IPS-15b (cell line): ENCODE measurements at regions not wholly inside any gene's neighbourhood (a gene's known extent, or its start where the extent isn't known, plus 50 kb on each side); places are given as distances from the start of the nearest gene placed in this dataset.
"Not testable (repeated sequence)": the region's sequence is repeated elsewhere in the genome, so short reads cannot be mapped to it uniquely, and the experiment has no call there.

Experiments used
- H3K27me3 ChIP-seq: one replicate; pipeline ENCODE4 v1.6.1; 2013; ENCODE audit warnings: low read length; ENCODE audit not compliant: control insufficient read depth, insufficient read depth
- H3K36me3 ChIP-seq: one replicate; pipeline ENCODE4 v1.6.1; 2013; ENCODE audit warnings: low read length; ENCODE audit not compliant: control insufficient read depth, insufficient read depth
- H3K4me1 ChIP-seq: one replicate; pipeline ENCODE4 v1.6.1; 2013; ENCODE audit warnings: mild to moderate bottlenecking, low read length; ENCODE audit not compliant: control insufficient read depth, insufficient read depth
- H3K4me3 ChIP-seq: one replicate; pipeline ENCODE4 v1.5.1; 2013; ENCODE audit warnings: low read depth, low read length
- H3K9ac ChIP-seq: one replicate; pipeline ENCODE4 v1.6.1; 2013; ENCODE audit warnings: low read depth, mild to moderate bottlenecking, low read length
- H3K9me3 ChIP-seq: one replicate; pipeline ENCODE4 v1.6.1; 2013; ENCODE audit warnings: mild to moderate bottlenecking, low read length; ENCODE audit not compliant: control insufficient read depth, insufficient read depth

DNA sequence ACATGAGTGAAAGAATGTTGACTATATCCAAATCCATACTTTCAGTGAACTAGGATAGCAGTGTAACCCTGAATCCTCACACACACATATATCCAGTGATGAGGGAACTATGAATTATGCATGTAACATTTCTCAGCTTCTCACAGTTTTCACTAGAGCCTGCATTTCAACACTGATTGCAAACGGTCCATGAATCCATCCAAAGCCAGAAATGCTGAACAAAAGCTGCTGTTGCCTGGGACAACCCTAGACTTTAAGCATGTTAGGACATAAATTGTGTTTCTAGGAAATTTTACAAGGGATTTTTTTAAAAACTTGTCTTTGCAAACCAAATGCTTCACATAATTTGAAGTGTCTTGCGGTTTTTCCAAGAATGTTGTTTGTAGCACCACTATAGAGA lies 2010.0 kb upstream of the WWC1 start:
- Histone ChIP-seq H3K9me3 (no peaks in the 10 kb centered on the region), H3K9ac (no peak overlapping the region), H3K27me3 (no peaks in the 10 kb centered on the region), H3K36me3 (no peaks in the 10 kb centered on the region), H3K4me3 (no peak overlapping the region), H3K4me1 (no peaks in the 10 kb centered on the region)

DNA sequence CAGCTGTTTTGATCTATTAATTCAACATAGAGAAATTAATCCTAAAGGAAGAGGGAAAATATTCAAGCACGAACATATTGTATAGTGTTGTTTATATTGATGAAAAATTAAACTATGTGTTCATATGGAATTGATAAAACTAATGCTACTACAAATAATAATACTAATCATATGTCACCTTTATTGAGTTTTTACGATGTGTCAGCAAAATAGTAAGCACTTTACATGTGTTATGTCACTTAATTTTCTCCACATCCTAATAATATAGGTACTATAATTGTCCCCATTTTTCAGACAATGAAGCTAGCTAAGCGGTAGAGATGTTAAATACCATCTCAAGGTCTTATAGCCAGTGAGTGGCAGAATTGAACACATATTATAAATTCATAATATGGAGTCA lies 2008.5 kb upstream of the WWC1 start:
- no peaks in the 10 kb centered on the region for H3K9me3 ChIP-seq
- no peaks in the 10 kb centered on the region for H3K36me3 ChIP-seq
- H3K27me3 ChIP-seq = no peaks in the 10 kb centered on the region
- no peaks in the 10 kb centered on the region for H3K4me1 ChIP-seq
- no peak overlapping the region for H3K9ac ChIP-seq
- H3K4me3 ChIP-seq = no peak overlapping the region

DNA sequence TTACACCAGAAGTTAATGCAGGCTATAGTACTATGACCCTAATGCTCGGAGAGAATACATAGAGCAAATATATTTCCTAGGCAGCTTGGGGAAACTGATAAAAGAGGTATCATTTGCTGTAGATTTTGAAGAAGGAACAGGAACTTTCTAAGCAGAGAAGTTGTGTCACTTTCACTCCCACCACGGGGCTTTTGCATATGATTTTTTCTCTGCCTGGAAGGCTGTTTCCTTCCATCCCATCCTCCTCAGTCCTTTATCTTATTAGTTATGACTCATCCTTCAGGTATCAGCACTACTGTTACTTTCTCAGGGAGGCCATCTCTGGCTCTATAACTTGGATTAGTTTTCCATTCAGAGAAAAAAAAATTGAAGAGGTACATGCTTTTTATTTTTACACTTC lies 2006.1 kb upstream of the WWC1 start:
- H3K4me3 ChIP-seq = no peak overlapping the region
- H3K36me3 ChIP-seq = no peaks in the 10 kb centered on the region
- no peaks in the 10 kb centered on the region for H3K4me1 ChIP-seq
- H3K9ac ChIP-seq = no peak overlapping the region
- H3K27me3 ChIP-seq = no peaks in the 10 kb centered on the region
- no peaks in the 10 kb centered on the region for H3K9me3 ChIP-seq

DNA sequence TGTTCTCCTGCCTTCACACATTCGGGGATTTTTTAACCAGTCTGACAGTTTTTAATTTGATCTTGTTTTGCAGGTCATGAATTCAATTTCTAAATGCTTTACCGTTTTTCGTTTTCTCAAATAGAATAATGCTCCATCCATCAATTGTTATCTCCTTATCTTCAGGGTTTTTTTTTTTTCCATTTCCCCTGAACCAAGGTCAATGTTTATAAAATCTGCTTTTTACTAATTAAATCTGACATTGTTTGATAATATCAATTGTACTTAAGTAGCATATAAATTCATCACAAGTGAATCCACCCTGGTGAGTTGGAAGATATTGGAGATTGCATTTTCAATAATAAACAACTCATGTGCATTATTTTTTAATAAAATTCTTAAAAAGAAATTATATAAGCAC lies 2004.6 kb upstream of the WWC1 start:
- Histone ChIP-seq H3K4me3 (no peak overlapping the region), H3K36me3 (no peaks in the 10 kb centered on the region), H3K9ac (no peak overlapping the region), H3K4me1 (no peaks in the 10 kb centered on the region), H3K27me3 (no peaks in the 10 kb centered on the region), H3K9me3 (no peaks in the 10 kb centered on the region)

DNA sequence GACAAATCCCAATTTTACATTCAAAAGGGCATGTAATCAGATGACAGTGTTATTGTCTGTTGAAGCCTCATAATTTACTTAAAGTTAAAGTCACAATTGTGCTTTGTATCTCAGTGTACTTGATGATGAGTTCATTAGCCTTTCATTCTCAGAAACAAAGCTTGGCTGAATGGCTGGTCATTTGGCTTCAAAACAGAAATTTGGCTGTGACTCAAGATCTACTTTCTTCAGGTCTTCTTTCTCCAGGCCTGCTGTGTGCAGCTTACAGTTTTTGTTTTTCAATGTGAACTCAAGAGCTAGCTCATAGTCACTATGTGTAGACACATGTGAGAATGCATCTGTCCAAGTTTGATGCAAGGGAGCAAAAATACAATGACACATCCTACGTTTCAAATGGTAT lies 2003.6 kb upstream of the WWC1 start:
- H3K36me3 ChIP-seq = no peaks in the 10 kb centered on the region
- H3K27me3 ChIP-seq = no peaks in the 10 kb centered on the region
- H3K9me3 ChIP-seq = no peaks in the 10 kb centered on the region
- H3K4me1 ChIP-seq = no peaks in the 10 kb centered on the region
- no peak overlapping the region for H3K4me3 ChIP-seq
- H3K9ac ChIP-seq = no peak overlapping the region

DNA sequence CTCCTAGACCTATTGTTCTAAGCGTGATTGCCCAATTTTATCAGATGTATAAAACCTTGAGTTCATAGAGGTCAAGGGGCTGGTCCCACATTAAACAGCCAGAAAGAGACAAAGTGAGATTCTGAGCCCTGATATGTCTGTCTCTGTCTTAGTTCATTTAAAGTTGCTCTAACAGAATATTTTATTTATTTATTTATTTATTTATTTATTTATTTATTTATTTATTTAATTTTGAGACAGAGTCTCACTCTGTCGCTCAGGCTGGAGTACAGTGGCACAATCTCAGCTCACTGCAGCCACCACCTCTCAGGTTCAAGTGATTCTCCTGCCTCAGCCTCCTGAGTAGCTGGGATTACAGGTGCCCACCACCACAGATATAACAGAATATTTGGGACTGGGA lies 1999.6 kb upstream of the WWC1 start:
- H3K27me3 ChIP-seq, H3K4me3 ChIP-seq, H3K4me1 ChIP-seq, H3K9me3 ChIP-seq, H3K9ac ChIP-seq, H3K36me3 ChIP-seq: not testable (repeated sequence)

DNA sequence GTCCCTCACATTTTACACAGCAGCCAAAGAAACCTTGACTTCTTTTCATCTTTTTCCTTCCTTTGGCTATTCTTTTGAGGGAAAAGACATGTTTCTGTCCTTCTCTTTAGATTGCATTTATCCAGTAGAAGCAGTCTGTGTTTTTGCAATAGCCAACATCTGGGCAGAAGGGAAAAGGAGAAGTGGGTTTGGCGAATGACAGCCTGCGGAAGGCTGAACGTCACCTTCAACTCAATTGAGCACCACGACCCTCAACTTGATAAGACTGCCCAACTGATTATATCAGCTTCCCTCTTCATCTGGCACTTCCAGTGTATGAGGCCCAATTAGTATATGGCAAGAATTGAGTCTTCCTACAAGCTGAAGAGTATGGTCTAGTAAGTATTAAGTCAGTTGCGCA lies 1997.6 kb upstream of the WWC1 start:
- Histone ChIP-seq H3K4me3 (no peak overlapping the region), H3K4me1 (no peaks in the 10 kb centered on the region), H3K9me3 (no peaks in the 10 kb centered on the region), H3K36me3 (no peaks in the 10 kb centered on the region), H3K9ac (no peak overlapping the region), H3K27me3 (no peaks in the 10 kb centered on the region)

DNA sequence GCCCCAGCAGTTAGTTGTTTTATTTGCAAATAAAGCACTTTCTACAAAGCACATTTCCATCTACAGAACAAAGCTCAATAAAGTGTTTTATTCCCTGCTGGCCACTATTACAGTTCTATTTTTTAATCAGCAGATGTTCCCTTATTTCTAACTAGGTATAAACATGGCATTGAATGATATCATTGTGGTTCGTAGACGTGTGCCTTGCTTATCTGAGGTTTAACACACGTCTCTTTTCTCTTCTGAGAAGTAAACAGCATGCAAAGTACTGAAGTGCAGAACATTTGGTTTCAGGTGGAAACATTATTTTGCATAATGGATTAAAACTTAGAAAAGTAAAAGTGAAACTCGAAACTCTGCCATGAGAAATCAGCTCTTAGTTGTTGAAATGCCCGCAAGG lies 1989.3 kb upstream of the WWC1 start:
- Histone ChIP-seq H3K9me3 (no peaks in the 10 kb centered on the region), H3K4me3 (no peak overlapping the region), H3K36me3 (no peaks in the 10 kb centered on the region), H3K27me3 (no peaks in the 10 kb centered on the region), H3K9ac (no peak overlapping the region), H3K4me1 (no peaks in the 10 kb centered on the region)

DNA sequence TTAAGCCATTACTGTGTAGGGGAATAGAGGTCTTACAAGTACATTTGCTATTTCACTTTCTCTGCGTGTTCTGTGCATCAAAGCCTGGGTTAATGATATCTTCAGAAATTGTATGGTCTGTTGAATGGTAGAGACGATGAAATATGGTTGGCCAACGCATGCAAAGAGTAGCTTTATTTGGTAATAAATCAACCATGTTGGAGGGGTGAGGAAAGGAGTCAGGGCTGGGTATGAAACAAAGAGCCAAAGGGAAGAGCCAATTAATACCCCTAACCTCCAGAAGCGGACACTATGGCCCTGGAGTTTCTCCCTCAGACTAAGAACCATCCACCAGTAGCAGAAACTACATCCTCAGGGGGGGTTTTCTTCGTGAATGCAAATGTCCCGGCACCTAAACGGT lies 1974.0 kb upstream of the WWC1 start:
- Histone ChIP-seq H3K4me1 (peaks cover 28% of the 10 kb centered on the region), H3K4me3 (no peak overlapping the region), H3K9me3 (no peaks in the 10 kb centered on the region), H3K36me3 (no peaks in the 10 kb centered on the region), H3K27me3 (peaks cover 12% of the 10 kb centered on the region), H3K9ac (no peak overlapping the region)

DNA sequence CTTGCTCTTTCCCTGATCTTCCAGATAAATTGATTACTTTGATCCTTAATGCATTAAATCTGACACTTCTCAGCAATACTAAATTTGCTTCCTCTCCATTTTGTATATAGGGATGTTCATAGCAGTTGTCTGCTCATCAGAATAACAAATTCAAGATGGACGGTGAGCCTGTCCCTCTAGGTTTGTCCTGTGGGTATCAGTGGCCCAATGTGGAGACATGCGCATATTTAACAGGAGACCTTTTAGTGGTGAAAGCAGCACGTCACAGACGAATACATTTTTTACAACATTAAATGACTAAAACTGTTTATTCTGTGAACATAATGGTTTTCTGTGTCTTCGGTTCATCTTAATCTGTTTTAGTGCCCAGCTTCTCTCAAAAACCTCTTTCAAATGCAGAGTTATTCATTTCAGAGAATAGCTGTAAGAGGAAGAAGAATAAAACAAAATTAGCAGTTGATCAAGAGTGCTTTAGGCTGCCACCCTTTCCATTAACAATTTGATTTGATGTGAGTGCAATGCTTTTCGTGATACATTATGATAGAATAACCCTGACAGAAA lies 1970.4 kb upstream of the WWC1 start:
- no peaks in the 10 kb centered on the region for H3K36me3 ChIP-seq
- peaks cover 47% of the 10 kb centered on the region for H3K27me3 ChIP-seq
- no peaks in the 10 kb centered on the region for H3K9me3 ChIP-seq
- no peak overlapping the region for H3K9ac ChIP-seq
- no peak overlapping the region for H3K4me3 ChIP-seq
- H3K4me1 ChIP-seq = peaks cover 42% of the 10 kb centered on the region

DNA sequence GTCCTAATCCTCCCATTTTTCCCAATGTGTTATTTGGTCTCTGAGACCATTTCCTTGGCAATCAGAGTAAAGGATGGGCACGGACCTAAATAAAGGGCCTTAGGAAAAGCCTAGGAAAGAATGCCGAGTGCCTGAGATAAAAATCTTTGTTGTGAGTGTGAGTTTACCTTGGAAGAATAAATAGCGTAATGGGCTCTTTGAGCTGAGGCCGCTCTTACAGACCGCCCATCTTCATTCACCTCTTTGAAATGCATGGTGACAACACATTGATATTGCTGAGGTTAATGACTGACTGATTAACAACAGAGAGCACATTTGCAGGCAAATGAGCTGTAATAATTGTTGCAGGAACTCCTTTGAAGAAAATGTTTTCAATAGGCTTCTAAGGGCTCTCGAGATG lies 1967.1 kb upstream of the WWC1 start:
- Histone ChIP-seq H3K4me1 (peaks cover 28% of the 10 kb centered on the region), H3K4me3 (peak overlapping the region; percentile 6), H3K9ac (no peak overlapping the region), H3K27me3 (peaks cover 56% of the 10 kb centered on the region), H3K36me3 (no peaks in the 10 kb centered on the region), H3K9me3 (no peaks in the 10 kb centered on the region)

DNA sequence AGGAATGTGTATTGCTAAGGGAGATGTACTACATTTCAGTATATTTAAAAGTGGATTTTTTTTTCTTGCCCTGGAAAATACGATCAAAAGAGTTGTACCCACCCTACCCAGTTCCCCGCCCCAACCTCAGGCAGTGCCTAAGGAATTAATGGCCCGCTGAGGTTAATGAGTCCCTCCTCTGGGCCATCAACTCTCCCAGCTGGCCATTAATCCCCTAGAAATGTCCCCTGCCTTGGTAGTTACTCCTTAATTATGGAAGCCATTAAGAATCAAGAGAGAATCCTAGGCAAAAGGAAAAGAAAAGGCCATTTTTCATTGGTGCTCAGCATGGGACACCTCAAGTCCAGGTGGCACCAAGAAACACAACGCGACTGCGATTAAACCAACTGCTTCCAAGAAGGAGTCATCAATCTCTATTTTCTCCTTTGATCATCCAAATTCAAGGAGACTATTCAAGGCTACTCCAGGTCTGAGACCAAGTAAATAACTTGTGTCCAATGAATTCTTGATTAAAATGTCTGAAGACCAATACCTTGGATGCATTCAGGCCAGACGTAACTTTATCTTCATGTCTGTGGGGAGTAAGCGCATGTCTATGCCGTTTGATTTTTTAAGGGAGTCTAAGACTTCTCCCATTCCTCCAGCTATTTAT lies 1962.2 kb upstream of the WWC1 start:
- H3K4me1 ChIP-seq = peaks cover 7% of the 10 kb centered on the region
- no peaks in the 10 kb centered on the region for H3K36me3 ChIP-seq
- H3K27me3 ChIP-seq = peaks cover 30% of the 10 kb centered on the region
- no peak overlapping the region for H3K4me3 ChIP-seq
- no peaks in the 10 kb centered on the region for H3K9me3 ChIP-seq
- H3K9ac ChIP-seq = no peak overlapping the region
